ENCODE measurements at regions not wholly inside any gene's neighbourhood (a gene's known extent, or its start where the extent isn't known, plus 50 kb on each side); places are given as distances from the start of the nearest gene placed in this dataset.
"Not testable (repeated sequence)": the region's sequence is repeated elsewhere in the genome, so short reads cannot be mapped to it uniquely, and the experiment has no call there.

GRCh38 chr4:155582041-155582440, 84.6 kb upstream of the GUCY1A1 start:
- Histone ChIP-seq H3K27me3 (no peaks in the 10 kb centered on the region), H3K4me1 (no peaks in the 10 kb centered on the region), H3K36me3 (no peaks in the 10 kb centered on the region), H3K9me3 (no peaks in the 10 kb centered on the region), H3K4me3 (no peak overlapping the region), H3K27ac (no peak overlapping the region)
- no peak for TF ChIP-seq CTCF (IDR thresholded peaks at IDR 0.05)
- no peak for TF ChIP-seq POLR2A (IDR thresholded peaks at IDR 0.05)
- no peak for TF ChIP-seq POLR2AphosphoS5 (IDR thresholded peaks at IDR 0.05)
- no peak for DNase-seq (ENCODE audit: low spot score in 2 of 2)
- intact Hi-C loops (cut with DNase I; ENCODE audit: low total_unique reads) = no loop called here

GRCh38 chr4:155578726-155579370, 87.8 kb upstream of the GUCY1A1 start:
- Histone ChIP-seq H3K4me3 (no peak overlapping the region), H3K9me3 (no peaks in the 10 kb centered on the region), H3K4me1 (no peaks in the 10 kb centered on the region), H3K27ac (no peak overlapping the region), H3K27me3 (no peaks in the 10 kb centered on the region), H3K36me3 (no peaks in the 10 kb centered on the region)
- TF ChIP-seq CTCF (IDR thresholded peaks at IDR 0.05) (no peak), POLR2AphosphoS5 (IDR thresholded peaks at IDR 0.05) (no peak), POLR2A (IDR thresholded peaks at IDR 0.05) (no peak)
- intact Hi-C loops (cut with DNase I; ENCODE audit: low total_unique reads) = no loop called here
- no peak for DNase-seq (ENCODE audit: low spot score in 2 of 2)

GRCh38 chr4:155578219-155578618, 88.4 kb upstream of the GUCY1A1 start:
- no peaks in the 10 kb centered on the region for H3K36me3 ChIP-seq
- no peaks in the 10 kb centered on the region for H3K9me3 ChIP-seq
- intact Hi-C loops (cut with DNase I; ENCODE audit: low total_unique reads) = no loop called here
- no peak for DNase-seq (ENCODE audit: low spot score in 2 of 2)
- no peaks in the 10 kb centered on the region for H3K27me3 ChIP-seq
- TF ChIP-seq CTCF (IDR thresholded peaks at IDR 0.05) = no peak
- no peak for TF ChIP-seq POLR2AphosphoS5 (IDR thresholded peaks at IDR 0.05)
- no peak for TF ChIP-seq POLR2A (IDR thresholded peaks at IDR 0.05)
- no peak overlapping the region for H3K27ac ChIP-seq
- no peaks in the 10 kb centered on the region for H3K4me1 ChIP-seq
- no peak overlapping the region for H3K4me3 ChIP-seq

- H3K9me3 ChIP-seq; H3K4me3 ChIP-seq; H3K36me3 ChIP-seq; DNase-seq (ENCODE audit: low spot score in 2 of 2); H3K4me1 ChIP-seq; H3K27ac ChIP-seq; H3K27me3 ChIP-seq; intact Hi-C loops (cut with DNase I; ENCODE audit: low total_unique reads): not testable (repeated sequence)
Measured at GRCh38 chr4:155574329-155574728, 92.3 kb upstream of the GUCY1A1 start.

GRCh38 chr4:155573126-155573525, 93.5 kb upstream of the GUCY1A1 start:
- H3K27me3 ChIP-seq = no peaks in the 10 kb centered on the region
- no peaks in the 10 kb centered on the region for H3K9me3 ChIP-seq
- TF ChIP-seq POLR2AphosphoS5 (IDR thresholded peaks at IDR 0.05) (no peak), CTCF (IDR thresholded peaks at IDR 0.05) (no peak), POLR2A (IDR thresholded peaks at IDR 0.05) (no peak)
- intact Hi-C loops (cut with DNase I; ENCODE audit: low total_unique reads) = no loop called here
- no peak for DNase-seq (ENCODE audit: low spot score in 2 of 2)
- no peaks in the 10 kb centered on the region for H3K4me1 ChIP-seq
- H3K4me3 ChIP-seq = no peak overlapping the region
- no peaks in the 10 kb centered on the region for H3K36me3 ChIP-seq
- H3K27ac ChIP-seq = no peak overlapping the region
